ENCODE measurements at regions not wholly inside any gene's neighbourhood (a gene's known extent, or its start where the extent isn't known, plus 50 kb on each side); places are given as distances from the start of the nearest gene placed in this dataset.

DNA sequence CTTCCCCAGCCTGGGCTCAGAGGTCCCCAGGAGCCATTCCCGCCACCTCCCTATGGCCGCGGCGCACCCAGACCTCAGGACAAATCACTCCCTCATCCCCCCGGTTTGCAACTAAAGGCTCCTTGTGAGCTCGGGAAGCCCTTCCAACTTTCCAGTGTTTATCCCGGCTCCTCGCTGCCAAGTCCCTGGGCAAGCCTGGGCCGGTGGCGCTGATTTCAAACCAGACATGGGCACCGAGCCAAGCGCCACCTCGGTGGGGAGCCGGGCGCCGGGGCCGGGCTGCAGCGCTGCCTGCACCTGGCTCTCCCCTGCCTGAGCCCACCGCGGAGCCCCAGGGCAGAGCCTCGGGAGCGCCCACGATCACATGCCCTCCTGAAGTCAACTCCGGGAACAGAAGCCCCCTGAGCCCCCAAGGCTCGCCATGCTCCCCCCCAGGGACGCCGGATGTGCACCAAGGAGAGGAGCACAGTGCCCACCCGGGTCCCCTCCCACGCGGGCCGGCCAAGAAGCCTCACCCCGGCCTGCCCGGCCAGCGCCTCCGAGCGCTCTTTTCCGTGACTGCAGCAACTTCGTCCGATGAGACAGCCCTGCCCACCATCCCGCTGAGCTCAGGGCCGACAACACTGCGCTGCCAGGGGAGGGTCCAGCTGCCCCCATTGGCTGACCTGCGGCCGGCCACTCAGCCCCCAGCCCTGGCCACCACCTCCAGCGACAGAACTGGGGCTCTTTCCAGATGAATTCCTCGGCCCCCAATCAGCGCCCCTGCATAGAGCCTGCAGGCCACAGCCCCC lies 50.0 kb downstream of the NCOR2 start:
- DNase-seq (ENCODE audit: low read depth) = no peak

DNA sequence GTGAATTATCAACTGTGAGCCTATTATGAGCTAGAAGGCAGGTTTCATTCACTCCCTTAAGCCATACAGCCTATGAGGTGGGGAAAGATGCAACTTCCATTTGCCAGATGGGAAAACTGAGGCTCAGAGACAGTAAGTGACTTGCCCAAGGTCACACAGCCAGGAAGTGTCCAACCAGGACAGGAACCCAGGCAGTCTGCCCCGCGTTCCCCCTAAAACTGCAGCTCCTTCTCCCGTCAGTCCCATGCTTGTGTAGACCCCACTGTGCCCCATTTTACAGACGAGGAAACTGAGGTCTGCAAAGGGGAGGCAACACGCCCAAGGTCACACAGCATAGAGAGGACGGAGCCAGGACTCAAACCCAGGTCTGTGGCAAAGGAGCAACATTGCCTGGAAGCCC lies 50.6 kb downstream of the NCOR2 start:
- DNase-seq (ENCODE audit: low read depth) = no peak

DNA sequence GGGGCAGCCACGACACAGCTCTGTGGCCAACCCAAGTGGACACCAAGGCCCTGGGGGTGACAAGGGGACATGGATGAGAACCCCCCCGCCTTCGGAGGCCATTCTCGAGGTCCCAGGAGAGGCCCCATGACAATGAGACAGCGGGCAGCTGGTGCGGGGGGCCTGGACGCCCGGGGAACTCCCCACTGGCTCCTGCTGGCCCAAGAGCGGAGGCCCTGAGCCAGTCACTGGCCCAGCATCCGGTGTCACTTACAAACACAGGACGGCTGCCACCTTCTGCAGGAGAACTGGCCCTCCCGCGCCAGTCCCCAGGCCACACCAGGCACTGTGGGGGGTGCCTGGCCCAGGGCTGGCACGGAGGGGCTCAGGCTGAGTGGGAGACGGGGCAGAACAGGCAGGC lies 51.4 kb downstream of the NCOR2 start:
- no peak for DNase-seq (ENCODE audit: low read depth)

DNA sequence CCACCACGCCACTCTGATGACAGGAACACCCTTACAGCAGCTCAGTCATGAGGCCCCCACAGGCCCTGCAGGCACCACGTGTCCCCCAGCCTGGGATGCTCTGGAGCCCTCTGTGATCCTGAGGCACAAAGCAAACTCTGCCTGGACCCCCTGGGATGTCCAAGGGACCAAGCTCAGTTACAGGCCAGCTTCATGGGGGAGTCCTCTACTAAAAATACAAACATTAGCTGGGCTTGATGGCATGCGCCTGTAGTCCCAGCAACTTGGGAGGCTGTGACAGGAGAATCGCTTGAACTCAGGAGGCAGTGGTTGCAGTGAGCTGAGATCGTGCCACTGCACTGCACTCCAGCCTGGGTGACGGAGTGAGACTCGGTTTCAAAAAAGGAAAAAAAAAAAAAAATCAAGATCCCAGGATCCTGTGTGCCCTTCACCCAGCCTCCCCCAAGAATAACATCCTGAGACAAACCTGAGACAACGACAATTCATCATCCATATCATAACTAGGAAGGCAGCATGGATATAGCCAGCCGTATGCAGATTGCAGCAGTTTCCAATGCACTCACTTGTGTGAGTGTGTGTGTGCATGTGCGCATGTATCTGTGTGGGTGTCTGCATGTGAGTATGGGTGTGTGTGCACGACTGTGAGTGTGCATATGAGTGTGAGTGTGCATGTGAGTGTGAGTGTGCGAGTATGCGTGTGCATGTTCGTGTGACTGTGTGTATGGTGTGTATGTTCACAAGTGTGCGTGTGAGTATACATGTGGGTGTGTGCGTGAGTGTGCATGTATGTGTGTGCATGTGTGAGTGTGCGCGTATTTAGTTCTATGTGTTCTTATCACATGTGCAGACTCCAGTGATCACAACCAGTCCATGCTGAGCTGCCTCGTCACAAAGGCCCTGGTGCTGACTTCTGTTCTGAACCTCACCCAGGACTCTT lies 52.1 kb downstream of the NCOR2 start:
- no peak for DNase-seq (ENCODE audit: low read depth)

- no peak for DNase-seq (ENCODE audit: low read depth)
Observed at GRCh38 chr12:124514145-124514995, 53.0 kb downstream of the NCOR2 start.

DNA sequence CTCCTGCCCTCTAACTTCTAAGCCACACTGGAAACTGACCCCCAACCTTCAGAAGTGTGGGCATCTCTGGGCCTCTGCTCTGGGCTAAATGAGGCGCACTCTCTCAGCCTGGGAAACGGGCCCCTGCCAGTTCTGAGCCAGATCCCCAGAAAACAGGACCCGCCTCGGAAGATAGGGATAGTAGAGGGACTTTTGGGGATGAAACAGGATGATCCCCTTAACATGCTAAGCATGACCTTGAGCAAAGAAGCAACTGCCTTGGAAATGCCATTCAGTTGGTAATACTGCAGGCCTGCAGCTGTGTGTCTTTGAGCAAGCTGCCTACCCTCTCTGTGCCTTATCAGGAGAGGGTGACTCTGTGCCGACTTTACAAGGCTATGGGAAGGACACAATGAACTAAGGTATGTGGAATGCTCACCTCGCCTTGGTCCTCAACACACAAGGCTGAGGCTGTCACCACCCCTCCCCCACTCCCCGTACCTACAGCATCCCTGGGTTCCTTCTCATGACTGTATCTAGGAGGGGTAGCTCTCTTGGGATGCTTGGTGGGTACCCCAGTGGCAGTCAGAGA lies 54.0 kb downstream of the NCOR2 start:
- DNase-seq (ENCODE audit: low read depth) = no peak

DNA sequence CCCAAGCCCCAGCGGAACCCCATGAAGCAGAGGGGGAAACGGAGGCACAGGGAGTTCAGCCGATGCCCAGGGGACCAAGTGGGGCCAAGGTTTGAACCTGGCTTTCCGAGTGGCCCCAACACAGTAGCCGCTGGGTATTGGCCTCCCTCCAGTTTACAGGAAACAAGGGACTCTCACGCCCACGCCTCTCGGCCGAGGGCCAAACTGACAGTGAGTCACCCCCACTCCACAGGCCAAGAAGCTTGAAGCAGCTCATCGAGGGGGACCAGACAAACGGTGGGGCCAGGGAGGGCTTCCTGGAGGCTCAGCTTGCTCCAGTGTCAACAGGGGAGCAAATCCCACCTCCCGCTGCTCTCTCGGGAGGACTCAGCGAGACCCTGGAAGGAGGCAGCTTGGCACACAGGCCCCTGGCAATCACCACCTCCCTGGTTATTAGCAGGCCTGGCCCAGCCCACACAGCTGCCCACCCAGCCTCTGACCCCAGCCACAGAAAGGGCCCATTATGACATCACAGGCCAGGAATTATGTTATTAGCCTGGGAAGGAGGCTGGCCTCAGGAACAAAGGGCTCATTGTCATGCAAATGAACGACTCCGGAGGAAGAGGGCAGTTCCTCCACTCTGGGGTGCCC lies 54.6 kb downstream of the NCOR2 start:
- DNase-seq (ENCODE audit: low read depth) = peak; percentile 97

DNA sequence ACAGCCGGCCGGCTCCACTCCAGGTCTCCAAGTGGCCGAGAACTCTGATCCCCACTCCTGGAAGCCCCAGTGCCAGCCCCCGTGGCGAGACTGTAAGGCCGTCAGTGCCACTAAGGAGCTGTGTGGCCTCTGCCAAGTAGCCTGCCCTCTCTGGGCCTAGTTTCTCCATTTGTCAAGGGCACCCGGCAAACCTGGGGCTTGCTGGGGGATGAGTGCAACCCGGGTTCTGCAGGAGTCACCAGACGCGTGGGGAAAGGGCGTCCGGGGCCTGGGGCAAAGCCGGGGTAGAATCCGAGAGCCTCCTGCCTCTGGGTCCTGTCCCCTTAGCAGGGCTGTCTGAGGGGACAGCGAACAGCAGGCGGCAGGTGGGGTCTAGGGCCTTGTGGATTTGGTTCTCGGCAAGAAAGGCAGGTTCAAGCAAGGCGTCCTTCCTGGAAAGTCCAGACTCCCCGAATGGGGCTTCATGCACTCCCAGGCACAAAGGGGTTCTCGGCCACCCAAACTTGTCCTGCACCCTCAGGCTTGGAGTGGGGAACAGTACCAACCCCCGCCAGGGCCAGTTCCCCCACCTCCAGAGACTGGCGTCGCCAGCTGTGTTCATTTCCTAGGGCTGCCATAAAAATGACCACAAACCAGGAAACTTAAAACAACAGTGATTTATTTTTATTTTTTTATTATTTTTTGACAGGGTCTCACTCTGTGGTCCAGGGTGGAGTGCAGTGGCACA lies 56.0 kb downstream of the NCOR2 start:
- DNase-seq (ENCODE audit: low read depth) = no peak

- no peak for DNase-seq (ENCODE audit: low read depth)
Observed at GRCh38 chr12:124510301-124510970, 57.0 kb downstream of the NCOR2 start.

- DNase-seq (ENCODE audit: low read depth) = peak; percentile 95
Observed at GRCh38 chr12:124509676-124510300, 57.6 kb downstream of the NCOR2 start.

GRCh38 chr12:124509300-124509675 lies 58.1 kb downstream of the NCOR2 start:
- peak; percentile 41 for DNase-seq (ENCODE audit: low read depth)

GRCh38 chr12:124508381-124509079 lies 58.9 kb downstream of the NCOR2 start:
- peak; percentile 35 for DNase-seq (ENCODE audit: low read depth)

- DNase-seq (ENCODE audit: low read depth) = peak; percentile 31
Observed at GRCh38 chr12:124507188-124508109, 60.0 kb downstream of the NCOR2 start.

DNA sequence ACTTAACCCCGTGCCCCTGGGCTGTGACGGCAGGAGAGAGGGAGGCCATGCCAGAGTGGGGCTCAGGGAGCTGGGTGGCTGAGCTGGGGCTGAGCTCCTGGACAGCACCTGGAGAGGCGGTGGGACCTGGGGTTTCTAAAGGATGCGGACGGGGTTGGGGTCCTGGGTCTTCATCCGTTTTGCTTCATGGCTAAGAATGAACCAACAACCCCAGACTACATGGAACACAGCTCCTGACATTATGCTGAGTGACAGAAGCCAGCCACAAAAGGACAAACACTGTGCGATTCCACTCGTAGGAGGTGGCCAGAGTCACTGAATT lies 60.6 kb downstream of the NCOR2 start:
- DNase-seq (ENCODE audit: low read depth) = no peak

DNA sequence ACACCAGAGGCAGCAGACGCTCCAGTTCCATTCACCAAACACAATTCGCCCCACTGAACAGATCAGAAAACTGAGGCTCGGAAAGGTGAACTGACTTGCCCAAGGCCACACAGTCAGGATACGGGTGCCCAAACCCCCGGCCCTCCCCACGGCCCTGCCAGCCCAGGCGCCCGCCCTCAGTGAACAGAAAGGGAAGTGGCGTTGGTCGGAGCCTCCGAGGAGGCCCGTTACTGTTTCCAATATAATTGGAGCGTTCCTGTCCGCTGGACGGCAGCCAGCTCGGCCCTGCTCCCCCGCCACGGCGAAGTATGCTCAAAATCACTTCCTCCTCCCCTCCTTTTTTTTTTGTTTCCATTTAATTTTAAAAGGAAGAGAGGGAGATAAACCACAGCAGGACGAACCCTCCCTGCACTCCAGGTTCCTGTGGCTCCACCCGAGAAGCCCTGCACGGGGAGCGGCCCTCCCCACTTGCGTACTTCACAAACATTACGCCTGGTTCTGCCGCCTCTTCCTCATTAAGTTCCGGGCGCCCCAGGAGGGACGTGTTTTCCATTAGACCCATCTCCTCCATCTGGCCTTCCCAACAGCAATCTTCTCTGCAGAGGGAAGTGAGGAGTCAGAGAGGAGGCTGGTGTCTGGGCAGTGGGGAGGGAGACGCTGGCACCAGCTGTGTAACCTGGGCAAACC lies 61.1 kb downstream of the NCOR2 start:
- peak; percentile 77 for DNase-seq (ENCODE audit: low read depth)

GRCh38 chr12:124505001-124505818 lies 62.2 kb downstream of the NCOR2 start:
- no peak for DNase-seq (ENCODE audit: low read depth)

Data from iris pigment epithelial cell (primary cell).